ENCODE measurements at regions not wholly inside any gene's neighbourhood (a gene's known extent, or its start where the extent isn't known, plus 50 kb on each side); places are given as distances from the start of the nearest gene placed in this dataset.

- TF ChIP-seq CTCF (conservative IDR thresholded peaks at IDR 0.05; ENCODE audit: low read depth in 2 of 2) = no peak
- no peak for TF ChIP-seq ZNF114 (CRISPR knock-in tag; IDR thresholded peaks at IDR 0.05)
These were observed 78.4 kb upstream of the NKD1 start (continued) for GRCh38 chr16:50469744-50470321.

- ATAC-seq = no peak
- Histone ChIP-seq H3K27me3 (ENCODE audit: insufficient read depth) (peaks cover 39% of the 10 kb centered on the region), H3K79me2 (replicated peaks; ENCODE audit: insufficient read depth) (no peaks in the 10 kb centered on the region), H3K27ac (ENCODE audit: low read depth) (no peak overlapping the region), H3K9me2 (ENCODE audit: insufficient read depth) (peaks cover 6% of the 10 kb centered on the region; the same call in 1 of the 2 replicates), H3K4me2 (0 out of 2 replicates have a peak overlapping the region, but pooled peaks have one; percentile 32), H3F3A (replicated peaks; ENCODE audit: low read depth) (no peaks in the 10 kb centered on the region), H3K36me3 (ENCODE audit: insufficient read depth) (no peaks in the 10 kb centered on the region), H3K4me1 (ENCODE audit: insufficient read depth) (peaks cover 22% of the 10 kb centered on the region), H2AFZ (no peak overlapping the region), H3K4me3 (no peak overlapping the region), H4K20me1 (replicated peaks; ENCODE audit: insufficient read depth) (no peaks in the 10 kb centered on the region)
- H3K36me3 Mint-ChIP-seq (ENCODE audit: low read depth) = no peaks in the 10 kb centered on the region
- DNase-seq (ENCODE audit: low spot score) = no peak
- H3K4me3 Mint-ChIP-seq = peak overlapping the region; percentile 65
- peaks cover 27% of the 10 kb centered on the region for H3K4me1 Mint-ChIP-seq
- no peak overlapping the region for H3K27ac Mint-ChIP-seq
- no peaks in the 10 kb centered on the region; the same call in 2 of the 3 replicates for H3K9me3 Mint-ChIP-seq
- peaks cover 23% of the 10 kb centered on the region for H3K27me3 Mint-ChIP-seq (ENCODE audit: insufficient read depth, low read depth, poor library complexity)
- no peak for TF ChIP-seq STAT1 (IDR thresholded peaks at IDR 0.05; ENCODE audit: unreplicated experiment)
- no peak for TF ChIP-seq ETS1 (IDR thresholded peaks at IDR 0.05)
- no peak for TF ChIP-seq NANOG (IDR thresholded peaks at IDR 0.05; ENCODE audit: borderline replicate concordance)
- no peak for TF ChIP-seq CREB1 (CRISPR knock-in tag; IDR thresholded peaks at IDR 0.05; ENCODE audit: low read depth)
- no peak for TF ChIP-seq REST (IDR thresholded peaks at IDR 0.05; ENCODE audit: unreplicated experiment)
- no peak for TF ChIP-seq ZNF114 (CRISPR knock-in tag; IDR thresholded peaks at IDR 0.05)
- TF ChIP-seq EZH2 (IDR thresholded peaks at IDR 0.05; ENCODE audit: low read depth, unreplicated experiment) = no peak
- no peak for TF ChIP-seq JUNB (IDR thresholded peaks at IDR 0.05; ENCODE audit: unreplicated experiment)
- no peak for TF ChIP-seq POLR2AphosphoS5 (IDR thresholded peaks at IDR 0.05; ENCODE audit: low read depth)
- TF ChIP-seq ZNF462 (CRISPR knock-in tag; IDR thresholded peaks at IDR 0.05) = no peak
- no peak for TF ChIP-seq ZNF331 (CRISPR knock-in tag; IDR thresholded peaks at IDR 0.05; ENCODE audit: low read depth)
These were observed 79.0 kb upstream of the NKD1 start for GRCh38 chr16:50469121-50469743.

Data from GM23338 (cell line).